ENCODE measurements at regions not wholly inside any gene's neighbourhood (a gene's known extent, or its start where the extent isn't known, plus 50 kb on each side); places are given as distances from the start of the nearest gene placed in this dataset.

- TF ChIP-seq CTCF (IDR thresholded peaks at IDR 0.05; ENCODE audit: poor library complexity) (no peak), EZH2 (IDR thresholded peaks at IDR 0.05; ENCODE audit: borderline replicate concordance) (no peak)
Observed at GRCh38 chr4:79634111-79634510, 226.1 kb upstream of the GK2 start.

Measured in hepatocyte (in vitro differentiated cells).